GM18868 (cell line): ENCODE measurements at regions not wholly inside any gene's neighbourhood (a gene's known extent, or its start where the extent isn't known, plus 50 kb on each side); places are given as distances from the start of the nearest gene placed in this dataset.
"Not testable (repeated sequence)": the region's sequence is repeated elsewhere in the genome, so short reads cannot be mapped to it uniquely, and the experiment has no call there.

Experiments used
- ATAC-seq: cut with Tn5 transposase; IDR thresholded peaks from one replicate; pipeline ENCODE4 v1.9.1; 2021; ENCODE audit warnings: mild to moderate bottlenecking, moderate library complexity; ENCODE audit not compliant: unreplicated experiment

DNA sequence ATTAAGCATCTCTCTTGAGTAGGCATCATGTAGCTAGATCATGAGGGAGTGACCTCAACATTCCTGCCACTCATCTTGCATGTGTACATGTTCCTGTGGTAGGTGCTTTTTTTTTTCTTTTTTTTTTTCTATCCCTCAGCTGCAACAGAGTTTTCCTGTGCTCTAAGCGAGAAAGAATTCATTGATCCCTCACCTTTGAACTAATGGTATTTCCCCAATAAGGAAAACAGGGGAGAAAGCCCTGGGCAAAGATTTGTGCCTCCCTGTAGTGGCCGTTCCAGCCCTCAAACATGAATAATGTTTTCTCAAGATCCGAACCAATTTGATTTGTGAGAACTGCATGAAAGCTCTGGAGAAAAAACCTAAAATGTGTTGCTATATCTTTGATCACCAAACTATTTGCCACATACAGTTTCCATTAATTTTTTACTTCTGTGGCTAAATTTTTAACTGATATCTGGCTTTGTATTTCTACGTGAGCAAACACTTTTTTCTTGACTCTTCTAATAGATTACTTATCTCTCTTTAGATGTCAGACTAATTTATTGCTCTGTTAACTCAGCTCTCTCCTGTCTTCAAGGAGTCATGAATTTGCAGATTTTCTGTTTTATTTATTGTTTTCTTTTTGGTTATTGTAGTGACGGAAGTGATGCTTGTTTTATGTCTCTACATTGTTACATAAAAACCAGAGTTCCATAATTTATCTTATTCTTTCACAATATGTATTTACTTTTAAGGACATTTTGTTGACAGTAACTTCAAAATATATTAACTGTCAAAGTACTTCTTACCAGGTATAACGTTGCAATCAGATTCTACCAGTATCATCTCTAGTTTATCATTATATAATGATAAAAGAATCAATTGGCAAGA lies 1396.5 kb downstream of the OTOL1 start:
- no peak for ATAC-seq

DNA sequence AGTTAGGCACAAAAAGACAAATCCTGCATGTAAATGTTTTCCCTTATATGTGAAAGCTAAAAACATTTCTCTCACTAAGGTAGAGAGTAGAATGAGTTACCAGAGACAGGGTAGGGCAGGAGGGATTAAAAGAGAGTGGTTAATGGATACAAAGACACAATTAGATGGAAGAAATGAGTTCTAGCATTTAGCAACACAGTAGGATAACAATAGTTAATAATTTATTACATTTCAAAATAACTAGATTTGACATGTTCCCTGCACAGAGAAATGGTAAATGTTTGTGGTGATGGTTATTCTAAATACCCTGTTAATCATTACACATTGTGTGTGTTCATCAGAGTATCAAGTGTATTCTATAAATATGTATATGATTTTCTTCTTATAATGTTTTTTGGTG lies 1400.7 kb downstream of the OTOL1 start:
- ATAC-seq = no peak

DNA sequence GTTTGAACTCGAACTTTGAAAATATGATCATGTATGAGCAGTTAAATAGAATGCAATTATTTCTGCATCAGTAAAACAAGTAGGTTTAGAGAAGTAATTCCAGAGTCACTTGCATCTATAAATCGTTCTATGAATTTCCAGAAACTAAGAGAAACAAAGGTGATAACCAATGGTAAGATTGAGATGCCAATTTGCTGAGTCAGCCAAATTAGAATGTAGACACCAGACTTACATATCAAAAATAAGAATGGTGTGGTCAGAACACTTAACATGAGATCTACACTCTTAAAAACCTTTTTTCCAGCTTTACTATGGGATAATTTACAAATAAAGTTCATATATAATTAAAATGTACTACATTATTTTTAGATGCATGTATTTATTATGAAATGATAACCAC lies 1435.9 kb downstream of the OTOL1 start:
- ATAC-seq = no peak

DNA sequence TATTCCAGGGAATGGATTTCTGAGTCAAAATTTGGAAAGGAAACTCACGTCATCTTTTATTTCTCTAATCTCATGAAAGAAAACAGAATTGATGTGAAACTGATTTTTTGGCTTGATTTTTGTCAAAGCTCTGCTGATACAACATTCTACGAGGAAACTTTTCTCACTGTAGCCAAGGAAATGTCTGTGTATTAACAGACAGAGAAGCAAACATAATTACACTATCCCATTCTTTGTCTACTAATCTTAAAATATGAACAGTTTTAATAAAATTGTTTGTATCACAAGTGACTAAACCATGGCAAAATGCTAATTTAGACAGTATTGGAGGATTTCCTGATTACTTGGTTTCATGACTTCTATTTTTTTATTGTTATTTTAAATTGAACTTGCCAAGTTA lies 1437.0 kb downstream of the OTOL1 start:
- ATAC-seq = no peak

DNA sequence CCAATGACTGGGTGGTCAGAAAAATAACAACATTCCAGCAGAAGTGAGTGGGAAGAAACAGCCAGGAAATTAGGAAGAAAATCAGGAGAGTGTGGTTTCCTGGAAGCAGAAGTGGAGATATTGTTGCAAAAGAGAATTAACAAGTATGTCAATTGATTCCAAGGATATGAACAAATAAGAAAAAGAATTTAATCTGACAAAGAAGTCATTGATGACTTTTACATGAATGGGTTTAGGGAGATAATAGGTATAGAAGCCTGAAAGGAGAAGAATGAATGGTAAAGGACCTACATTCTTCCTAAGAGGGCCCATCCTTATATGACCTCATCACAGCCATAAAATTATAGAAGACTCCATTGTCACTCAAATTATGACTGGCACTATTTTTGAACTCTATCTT lies 1440.1 kb downstream of the OTOL1 start:
- ATAC-seq = no peak

DNA sequence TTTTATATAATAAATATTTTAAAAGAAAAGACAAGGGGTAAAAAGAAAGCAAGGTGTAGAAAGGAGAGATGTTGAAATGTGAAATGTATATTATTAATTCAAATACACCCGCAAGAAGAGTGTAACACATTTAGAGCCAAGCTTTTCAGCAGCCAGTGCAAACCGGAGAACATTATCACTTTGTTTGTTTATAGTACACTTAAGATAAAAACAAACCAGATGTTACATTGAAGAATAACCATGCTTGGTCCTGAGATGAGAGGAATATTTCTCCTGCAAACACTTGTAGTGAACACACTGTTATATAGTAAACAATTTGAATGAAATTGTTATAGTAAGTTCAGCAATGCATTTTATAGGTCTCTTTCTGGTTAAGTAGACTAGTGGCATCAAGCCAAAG lies 1441.5 kb downstream of the OTOL1 start:
- no peak for ATAC-seq

DNA sequence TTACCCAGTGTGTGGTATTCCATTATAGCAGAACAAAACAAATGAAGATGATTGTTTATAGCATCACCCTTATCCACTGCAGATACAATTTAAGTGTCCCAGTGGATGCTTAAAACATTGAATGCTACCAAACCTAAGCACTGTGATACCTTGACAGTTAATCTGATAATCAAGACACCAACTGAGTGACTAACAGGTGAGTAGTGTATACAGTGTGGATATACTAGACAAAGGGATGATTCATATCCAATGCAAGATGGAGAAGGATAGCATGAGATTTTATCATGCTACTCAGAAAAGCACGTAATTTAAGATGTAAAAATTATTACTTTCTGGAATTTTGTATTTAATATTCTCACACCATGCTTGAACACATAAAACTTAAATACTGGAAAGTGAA lies 1449.0 kb downstream of the OTOL1 start:
- ATAC-seq = no peak

DNA sequence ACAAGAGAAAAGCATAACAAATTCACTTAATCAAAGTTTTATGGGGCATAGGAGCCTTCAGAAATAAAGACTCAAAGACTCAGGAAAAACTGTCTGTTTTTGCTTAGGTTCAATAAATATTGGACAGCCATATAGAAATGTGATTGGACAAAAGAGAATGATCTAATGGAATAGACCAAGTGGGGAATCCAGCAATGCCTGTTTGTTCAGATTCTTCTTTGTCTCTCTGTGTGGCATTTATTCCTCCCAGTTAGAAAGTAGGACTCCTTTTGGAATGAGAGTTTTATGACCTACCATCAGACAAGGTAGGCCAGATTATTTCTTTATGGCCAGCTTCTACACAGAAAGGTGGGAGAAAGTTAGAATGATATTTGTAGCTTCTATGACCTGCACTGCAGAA lies 1460.1 kb downstream of the OTOL1 start:
- ATAC-seq = no peak

DNA sequence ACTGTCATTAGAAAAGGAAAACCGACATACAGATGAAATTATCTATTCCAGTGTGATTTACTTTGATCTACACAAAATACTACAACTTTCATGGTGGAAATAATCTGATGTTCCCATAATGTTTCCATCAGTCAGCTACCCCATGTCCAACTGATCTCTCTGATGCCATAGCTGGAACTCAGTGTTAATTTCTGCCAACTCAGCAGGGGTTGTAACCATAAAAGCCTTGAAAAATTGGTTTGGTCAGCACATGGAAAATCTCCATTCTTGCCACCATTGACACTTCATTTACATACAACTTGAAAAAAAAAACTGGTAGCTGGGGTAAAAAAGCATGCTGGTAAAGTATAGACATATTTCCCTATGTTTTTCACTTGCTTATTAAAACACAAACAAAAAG lies 1463.7 kb downstream of the OTOL1 start:
- no peak for ATAC-seq

DNA sequence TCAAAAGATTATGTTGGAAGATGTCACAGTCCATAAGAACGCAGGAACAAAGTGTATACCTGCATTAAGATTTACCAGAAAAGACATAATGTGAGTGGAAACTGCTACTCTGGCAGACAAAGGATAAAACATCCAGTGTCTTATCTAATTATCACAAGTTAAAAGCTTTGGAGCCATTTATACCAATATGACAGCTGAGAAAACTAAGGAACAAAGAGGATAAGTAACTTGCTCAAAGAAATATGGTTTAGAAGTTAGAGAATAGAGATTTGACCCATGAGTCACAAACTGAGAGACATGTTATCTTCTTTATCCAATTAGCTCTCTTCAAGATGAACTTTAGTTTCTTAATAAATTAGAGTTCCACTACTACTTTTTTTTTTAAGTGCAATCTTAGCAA lies 1473.7 kb downstream of the OTOL1 start:
- no peak for ATAC-seq

DNA sequence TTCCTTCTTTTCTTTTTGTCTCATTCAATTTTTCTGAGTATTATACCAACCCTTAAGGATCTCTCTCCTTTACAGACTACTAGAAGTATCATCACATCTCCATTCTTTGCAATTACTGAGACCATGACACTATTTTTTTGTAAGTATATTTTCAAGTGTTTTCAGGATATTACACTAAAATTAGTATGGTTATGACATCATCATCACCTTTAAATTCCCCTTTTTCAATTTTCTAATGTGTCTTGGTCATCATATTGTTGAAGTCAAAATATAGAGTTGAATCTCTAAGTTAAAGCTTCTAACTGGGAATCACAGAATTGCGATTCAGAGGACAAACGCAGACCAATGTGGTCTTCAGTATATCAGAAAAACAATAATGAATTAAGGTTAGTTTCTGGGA lies 1475.1 kb downstream of the OTOL1 start:
- ATAC-seq = no peak

DNA sequence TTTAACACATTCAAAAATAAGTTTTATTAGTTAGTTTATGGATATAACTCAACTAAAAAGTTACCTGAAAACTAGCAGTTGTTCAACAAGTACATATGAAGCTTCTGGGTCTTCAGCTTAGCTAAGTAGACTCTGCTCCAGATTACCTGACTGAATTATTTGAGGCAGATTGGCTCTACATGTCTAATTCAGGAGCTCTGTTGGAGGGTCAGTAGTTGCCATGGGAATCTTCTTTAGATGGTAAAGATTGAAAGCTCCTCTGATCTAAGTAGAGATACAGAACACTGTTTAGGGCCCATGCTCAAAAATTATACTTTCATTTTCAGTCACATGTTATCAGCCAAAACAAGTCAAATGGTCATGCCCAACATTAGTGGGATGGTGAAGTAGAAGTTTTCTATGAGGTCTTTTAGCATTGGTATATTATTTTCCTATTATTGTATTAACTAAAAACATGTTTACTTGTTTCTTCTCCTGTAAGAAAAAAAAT lies 1476.9 kb downstream of the OTOL1 start:
- no peak for ATAC-seq

DNA sequence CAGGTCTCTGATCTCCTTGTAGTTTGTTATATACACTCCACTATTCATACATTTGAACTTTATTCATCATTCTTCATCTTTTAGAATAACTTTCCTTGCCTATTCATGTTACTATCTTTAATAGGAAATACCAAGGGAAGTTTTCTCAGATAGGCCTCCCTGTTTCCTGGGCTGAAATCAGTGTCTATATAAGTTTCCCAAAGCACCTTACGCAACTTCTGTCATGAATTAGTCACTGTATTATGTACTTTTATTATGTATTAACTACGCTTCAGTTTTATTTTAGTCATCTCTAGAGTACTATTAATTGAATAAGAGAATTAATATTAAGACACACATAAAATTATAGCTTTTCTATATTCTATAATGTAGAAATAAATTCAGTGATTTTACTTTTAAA lies 1481.5 kb downstream of the OTOL1 start:
- ATAC-seq = no peak

DNA sequence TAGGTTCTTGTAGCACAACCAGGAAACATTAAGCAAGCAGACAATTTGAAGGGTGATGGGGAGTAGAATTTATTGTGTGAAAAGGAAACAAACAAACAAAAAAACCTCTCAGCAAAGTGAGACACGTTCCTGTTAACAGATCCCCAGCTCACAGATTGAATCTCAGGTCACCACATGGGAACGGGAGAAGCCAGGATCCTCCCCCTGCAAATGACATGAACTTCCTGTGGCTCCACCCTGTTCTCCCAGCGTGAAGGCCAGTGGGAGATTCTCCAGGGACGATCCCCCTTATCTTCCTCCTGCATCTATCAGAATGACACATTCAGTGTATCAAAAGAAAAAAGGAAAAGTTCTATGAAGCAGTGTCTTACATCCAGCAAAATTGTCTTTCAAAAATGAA lies 1488.1 kb downstream of the OTOL1 start:
- ATAC-seq = no peak

DNA sequence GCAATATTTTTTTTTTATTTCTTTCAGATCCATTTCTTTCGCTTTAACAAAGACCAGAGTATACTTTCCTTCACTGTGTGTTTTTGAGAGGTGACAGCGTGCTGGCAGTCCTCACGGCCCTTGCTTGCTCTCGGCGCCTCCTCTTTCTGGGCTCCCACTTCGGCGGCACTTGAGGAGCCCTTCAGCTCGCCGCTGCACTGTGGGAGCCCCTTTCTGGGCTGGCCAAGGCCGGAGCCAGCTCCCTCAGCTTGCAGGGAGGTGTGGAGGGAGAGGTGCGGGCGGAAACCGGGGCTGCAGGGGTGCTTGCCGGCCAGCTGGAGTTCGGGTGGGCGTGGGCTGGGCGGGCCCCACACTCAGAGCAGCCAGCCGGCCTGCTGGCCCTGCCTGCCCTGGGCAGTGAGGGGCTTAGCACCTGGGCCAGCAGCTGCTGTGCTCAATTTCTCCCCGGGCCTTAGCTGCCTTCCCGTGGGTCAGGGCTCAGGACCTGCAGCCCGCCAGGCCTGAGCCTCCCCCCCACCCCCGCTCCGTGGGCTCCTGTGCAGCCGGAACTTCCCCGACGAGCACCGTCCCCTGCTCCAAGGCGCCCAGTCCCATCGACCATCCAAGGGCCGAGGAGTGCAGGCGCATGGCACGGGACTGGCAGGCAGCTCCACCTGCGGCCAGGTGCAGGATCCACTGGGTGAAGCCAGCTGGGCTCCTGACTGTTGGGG lies 1490.6 kb downstream of the OTOL1 start:
- ATAC-seq = not testable (repeated sequence)

DNA sequence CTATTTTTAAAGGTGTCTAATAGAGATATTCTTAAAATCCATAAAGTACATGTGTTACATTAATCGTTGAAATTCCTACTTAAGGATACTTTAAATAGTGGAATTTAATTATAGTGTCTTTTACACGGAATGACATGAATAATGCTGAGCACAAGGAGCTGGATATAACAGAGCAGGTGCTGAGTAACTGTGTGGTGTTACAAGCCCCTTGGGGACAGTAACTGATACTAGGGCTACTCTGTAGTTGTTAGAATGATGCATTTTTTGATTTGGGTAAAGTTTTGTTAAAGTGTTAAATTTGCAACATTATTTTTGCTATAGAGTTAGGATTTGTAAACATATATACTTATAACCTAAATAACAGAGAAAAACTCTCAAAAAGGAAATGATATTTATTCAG lies 1496.1 kb downstream of the OTOL1 start:
- ATAC-seq = no peak

DNA sequence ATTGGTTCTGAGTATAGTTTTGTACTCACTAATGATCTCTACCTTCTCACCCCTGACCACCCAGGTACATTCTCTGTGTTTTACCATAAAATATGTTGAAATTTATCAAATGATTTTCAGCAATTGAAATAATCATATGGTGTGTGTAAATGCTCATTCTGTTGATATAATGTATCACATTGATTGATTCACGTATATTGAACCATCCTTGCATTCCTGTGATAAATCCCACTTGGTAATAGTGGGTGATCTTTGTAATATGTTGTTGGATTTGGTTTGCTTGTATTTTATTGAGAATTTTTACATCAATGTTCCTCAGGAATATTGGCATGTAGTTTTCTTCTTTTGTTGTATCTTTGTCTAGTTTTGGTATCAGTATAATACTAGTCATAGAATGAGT lies 1497.6 kb downstream of the OTOL1 start:
- no peak for ATAC-seq

DNA sequence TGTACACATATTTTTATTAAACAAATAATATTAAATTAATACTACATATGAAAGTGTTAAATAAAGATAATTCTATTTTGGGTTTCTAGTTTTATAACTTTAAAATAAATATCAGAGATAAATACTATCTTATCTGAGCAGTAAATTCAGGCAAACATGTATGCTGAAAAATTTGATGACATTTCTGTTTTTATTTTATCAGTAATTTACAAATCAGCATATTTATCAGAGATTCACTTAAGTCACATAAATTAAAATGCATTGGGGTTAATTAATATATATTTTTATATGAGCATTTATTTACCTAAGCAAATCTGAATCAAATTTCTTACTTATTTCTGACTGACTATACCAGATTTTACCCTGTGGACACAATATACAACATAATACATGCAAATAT lies 1499.8 kb downstream of the OTOL1 start:
- ATAC-seq = no peak

DNA sequence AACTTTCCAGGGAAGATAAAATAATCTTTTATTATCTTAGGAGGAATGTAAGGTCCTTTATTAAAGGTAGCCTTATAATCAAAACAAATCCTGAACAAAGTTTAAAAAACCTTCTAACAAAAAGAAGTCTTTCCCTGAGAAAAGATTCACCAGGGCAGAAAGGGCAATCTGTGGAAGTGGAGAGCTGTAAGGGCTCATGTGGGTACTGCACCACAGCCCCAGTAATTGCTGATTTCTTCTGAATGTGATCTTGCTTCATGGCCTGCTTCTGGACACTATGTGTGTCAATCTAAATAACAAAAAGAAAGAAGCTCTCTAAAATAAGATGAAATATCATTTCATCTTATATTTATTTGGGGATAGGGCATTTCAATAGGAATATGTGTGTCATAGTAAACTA lies 1501.6 kb downstream of the OTOL1 start:
- no peak for ATAC-seq

DNA sequence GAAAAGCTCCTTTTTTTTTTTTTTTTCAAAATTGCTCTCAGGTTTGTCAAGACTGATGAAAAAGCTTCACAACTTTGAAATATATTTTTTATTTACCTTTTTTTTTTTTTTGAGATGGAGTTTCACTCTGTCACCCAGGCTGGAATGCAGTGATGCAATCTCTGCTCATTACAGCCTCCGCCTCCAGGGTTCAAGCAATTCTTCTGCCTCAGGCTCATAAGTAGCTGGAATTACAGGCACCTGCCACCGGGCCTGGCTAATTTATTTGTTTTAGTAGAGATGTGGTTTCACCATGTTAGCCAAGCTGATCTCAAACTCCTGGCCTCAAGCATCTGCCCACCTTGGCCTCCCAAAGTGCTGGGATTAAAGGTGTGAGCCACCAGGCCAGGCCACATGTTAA lies 1515.0 kb downstream of the OTOL1 start:
- ATAC-seq = no peak

DNA sequence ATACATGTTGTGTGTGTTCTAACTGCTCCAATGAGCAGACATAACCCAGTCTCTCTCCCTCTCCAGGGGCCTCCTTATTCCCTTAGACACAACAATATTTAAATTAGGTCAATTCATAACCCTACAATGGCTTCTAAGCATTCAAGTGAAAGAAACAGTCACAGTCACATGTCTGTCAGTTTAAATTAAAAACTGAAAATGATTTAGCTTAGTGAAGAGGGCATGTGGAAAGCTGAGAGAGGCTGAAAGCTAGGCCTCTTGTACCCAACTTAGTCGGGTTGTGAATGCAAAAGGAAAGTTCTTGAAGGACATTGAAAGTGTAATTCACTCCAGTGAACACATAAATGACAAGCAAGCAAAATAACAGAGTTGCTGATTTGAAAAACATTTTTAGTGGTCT lies 1519.6 kb downstream of the OTOL1 start:
- ATAC-seq = no peak

DNA sequence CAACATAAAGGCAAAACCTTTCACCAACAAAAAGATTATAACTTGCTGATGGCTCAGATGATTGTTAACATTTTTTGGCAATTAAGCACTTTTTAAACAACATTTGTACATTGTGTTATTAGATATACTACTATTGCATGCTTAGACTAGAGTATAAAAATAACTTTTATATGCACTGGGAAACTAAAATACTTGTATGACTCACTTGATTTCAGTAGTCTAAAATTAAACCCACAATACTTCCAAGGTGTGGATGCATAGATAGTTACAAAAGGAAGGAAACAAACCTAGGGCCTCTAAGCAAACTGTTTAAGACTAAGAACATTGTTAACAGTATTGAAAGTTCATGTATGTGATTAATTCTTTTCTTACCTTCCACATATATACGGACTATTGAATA lies 1521.5 kb downstream of the OTOL1 start:
- no peak for ATAC-seq
